ENCODE measurements at regions not wholly inside any gene's neighbourhood (a gene's known extent, or its start where the extent isn't known, plus 50 kb on each side); places are given as distances from the start of the nearest gene placed in this dataset.

- no peak for TF ChIP-seq CTCF (IDR thresholded peaks at IDR 0.05; ENCODE audit: low read depth, low read length, missing control alignments)
- no peak for DNase-seq (ENCODE audit: low read depth)
- H3K4me3 ChIP-seq (ENCODE audit: low read depth, low read length): no peak overlapping the region
Measured at GRCh38 chr1:232579958-232580941, 49.7 kb downstream of the SIPA1L2 start.

GRCh38 chr1:232579466-232579865 is 50.5 kb downstream of the SIPA1L2 start:
- no peak for DNase-seq (ENCODE audit: low read depth)
- no peak overlapping the region for H3K4me3 ChIP-seq (ENCODE audit: low read depth, low read length)
- TF ChIP-seq CTCF (IDR thresholded peaks at IDR 0.05; ENCODE audit: low read depth, low read length, missing control alignments): no peak

GRCh38 chr1:232578651-232579195 is 51.2 kb downstream of the SIPA1L2 start:
- H3K4me3 ChIP-seq (ENCODE audit: low read depth, low read length): no peak overlapping the region
- no peak for DNase-seq (ENCODE audit: low read depth)
- TF ChIP-seq CTCF (IDR thresholded peaks at IDR 0.05; ENCODE audit: low read depth, low read length, missing control alignments): no peak

- DNase-seq (ENCODE audit: low read depth): no peak
- no peak overlapping the region for H3K4me3 ChIP-seq (ENCODE audit: low read depth, low read length)
- TF ChIP-seq CTCF (IDR thresholded peaks at IDR 0.05; ENCODE audit: low read depth, low read length, missing control alignments): no peak
Measured at GRCh38 chr1:232577772-232578171, 52.2 kb downstream of the SIPA1L2 start.

GRCh38 chr1:232576537-232576936 is 53.4 kb downstream of the SIPA1L2 start:
- no peak overlapping the region for H3K4me3 ChIP-seq (ENCODE audit: low read depth, low read length)
- DNase-seq (ENCODE audit: low read depth): no peak
- TF ChIP-seq CTCF (IDR thresholded peaks at IDR 0.05; ENCODE audit: low read depth, low read length, missing control alignments): no peak

GRCh38 chr1:232575763-232576040 is 54.2 kb downstream of the SIPA1L2 start:
- DNase-seq (ENCODE audit: low read depth): no peak
- H3K4me3 ChIP-seq (ENCODE audit: low read depth, low read length): no peak overlapping the region
- TF ChIP-seq CTCF (IDR thresholded peaks at IDR 0.05; ENCODE audit: low read depth, low read length, missing control alignments): no peak
